GM12891 (cell line): ENCODE measurements at regions not wholly inside any gene's neighbourhood (a gene's known extent, or its start where the extent isn't known, plus 50 kb on each side); places are given as distances from the start of the nearest gene placed in this dataset.

Experiments
- PAX5 ChIP-seq: IDR thresholded peaks from 2 replicates; pipeline ENCODE4 v1.6.1; 2011; ENCODE audit warnings: low read length, moderate library complexity, mild to moderate bottlenecking; ENCODE audit not compliant: insufficient read depth, severe bottlenecking
- POLR2A ChIP-seq: IDR thresholded peaks from 2 replicates; pipeline ENCODE4 v1.6.1; 2011; ENCODE audit warnings: low read depth, low read length, control low read depth
- POLR2AphosphoS5 ChIP-seq: IDR thresholded peaks from 2 replicates; pipeline ENCODE4 v1.6.1; 2011; ENCODE audit warnings: low read depth, low read length, control low read depth
- POU2F2 ChIP-seq: IDR thresholded peaks from 2 replicates; pipeline ENCODE4 v1.6.1; 2011; ENCODE audit warnings: low read depth, mild to moderate bottlenecking, control low read depth, low read length, moderate library complexity
- SPI1 ChIP-seq: IDR thresholded peaks from 2 replicates; pipeline ENCODE4 v1.6.1; 2011; ENCODE audit warnings: low read depth, low read length, control low read depth
- TAF1 ChIP-seq: IDR thresholded peaks from 2 replicates; pipeline ENCODE4 v1.6.1; 2011; ENCODE audit warnings: low read depth, low read length, control low read depth

GRCh38 chr18:65567372-65567771 is 183.4 kb upstream of the CDH7 start:
- no peak for TF ChIP-seq TAF1
- TF ChIP-seq POLR2AphosphoS5: no peak
- no peak for TF ChIP-seq PAX5
- no peak for TF ChIP-seq POLR2A
- no peak for TF ChIP-seq SPI1
- no peak for TF ChIP-seq POU2F2
